ENCODE measurements at regions not wholly inside any gene's neighbourhood (a gene's known extent, or its start where the extent isn't known, plus 50 kb on each side); places are given as distances from the start of the nearest gene placed in this dataset.
"Not testable (repeated sequence)": the region's sequence is repeated elsewhere in the genome, so short reads cannot be mapped to it uniquely, and the experiment has no call there.

DNA sequence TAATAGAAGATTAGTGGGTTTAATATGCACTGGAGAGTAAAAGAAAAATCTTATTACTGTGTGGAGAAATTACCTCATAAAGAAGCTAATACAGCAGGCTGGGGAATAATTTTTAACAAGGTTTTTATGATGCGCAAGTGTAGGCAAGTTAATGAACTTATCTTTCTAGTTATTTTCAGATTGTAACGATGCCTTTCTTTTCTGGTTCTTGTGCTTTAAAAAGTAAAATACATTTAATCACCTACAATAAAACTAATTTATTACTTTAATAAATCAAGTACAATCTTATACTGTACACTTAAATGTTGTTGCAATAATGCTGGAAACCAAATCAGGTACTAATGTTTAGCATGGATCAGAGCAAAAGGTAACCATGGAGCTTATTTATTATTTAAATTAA is 266.6 kb downstream of the ZIC1 start:
- DNase-seq, result no peak

DNA sequence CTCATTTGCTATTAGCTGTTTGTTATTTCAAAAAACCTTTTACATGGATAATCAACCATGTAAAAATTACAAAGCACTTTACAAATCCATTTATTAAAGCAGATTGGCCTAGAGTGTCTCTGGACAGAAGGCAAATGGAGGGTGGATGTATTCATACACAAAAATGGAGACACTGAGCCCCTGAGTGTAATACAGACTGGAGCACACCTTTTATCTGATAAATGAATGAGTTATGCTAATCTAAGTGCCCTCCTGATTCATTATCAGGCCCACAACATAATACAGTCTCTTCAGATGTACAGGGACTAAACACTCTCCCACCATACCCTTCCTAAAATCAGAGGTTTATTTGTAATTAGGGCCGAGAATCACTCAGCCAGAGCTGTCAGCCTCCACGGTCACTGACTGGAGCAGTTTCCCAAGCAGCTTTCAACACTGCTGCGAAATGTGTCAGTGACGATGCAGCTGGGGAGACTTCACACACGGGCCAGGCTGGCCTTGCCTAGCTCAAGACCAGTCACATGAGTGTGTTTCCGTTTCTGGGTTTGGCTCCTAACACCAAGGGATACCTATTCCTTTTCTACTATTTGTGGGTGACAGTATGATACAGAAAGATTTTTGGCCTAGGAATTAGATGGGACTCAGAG is 271.8 kb downstream of the ZIC1 start:
- peak; percentile 34 for DNase-seq

DNA sequence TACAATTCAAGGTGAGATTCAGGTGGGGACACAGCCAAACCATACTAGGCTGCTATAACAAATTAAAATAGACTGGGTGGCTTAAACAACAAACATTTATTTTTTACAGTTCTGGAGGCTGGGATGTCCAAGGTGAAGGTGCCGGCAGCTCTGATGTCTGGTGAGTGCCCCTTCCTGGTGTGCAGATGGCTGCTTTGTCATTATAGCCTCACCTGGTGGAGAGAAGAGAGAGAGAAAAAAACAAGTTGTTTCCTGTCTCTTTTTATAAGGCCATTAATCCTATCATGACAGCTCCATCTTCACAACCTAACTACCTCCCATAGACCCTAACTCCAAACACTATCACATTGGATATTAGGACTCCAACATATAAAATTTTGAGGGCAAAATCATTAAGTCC is 279.7 kb downstream of the ZIC1 start:
- no peak for DNase-seq

DNA sequence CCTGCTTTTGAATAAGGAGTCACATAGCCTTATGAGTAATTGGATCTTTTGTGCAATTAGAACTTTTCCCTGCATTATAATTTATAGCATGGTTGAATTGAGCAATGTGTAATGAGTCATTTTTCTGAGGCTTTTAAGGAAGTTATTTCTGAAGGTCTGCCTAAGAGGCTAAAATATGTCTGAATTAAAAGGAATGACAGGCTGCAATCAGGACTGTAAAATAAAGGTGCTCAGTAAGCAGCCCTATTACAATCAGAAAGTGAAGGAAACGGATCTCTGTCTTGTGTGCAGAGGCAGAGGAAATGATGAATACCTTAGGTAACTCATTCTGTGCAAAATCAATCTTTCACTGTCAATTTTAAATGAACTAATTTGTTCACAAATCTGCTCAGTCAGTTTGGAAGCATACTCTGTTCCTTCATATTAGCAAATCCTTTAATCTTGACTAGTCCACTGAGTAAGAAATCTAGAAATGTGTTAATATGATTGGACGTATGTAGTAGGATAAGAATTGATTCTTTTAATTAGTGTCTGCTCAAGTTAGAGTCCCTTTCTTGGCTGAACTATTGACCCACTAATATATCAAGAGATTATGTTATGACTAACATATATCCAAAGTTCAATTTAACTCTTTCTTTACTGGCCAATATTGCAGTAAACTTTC is 290.1 kb downstream of the ZIC1 start:
- no peak for DNase-seq

DNA sequence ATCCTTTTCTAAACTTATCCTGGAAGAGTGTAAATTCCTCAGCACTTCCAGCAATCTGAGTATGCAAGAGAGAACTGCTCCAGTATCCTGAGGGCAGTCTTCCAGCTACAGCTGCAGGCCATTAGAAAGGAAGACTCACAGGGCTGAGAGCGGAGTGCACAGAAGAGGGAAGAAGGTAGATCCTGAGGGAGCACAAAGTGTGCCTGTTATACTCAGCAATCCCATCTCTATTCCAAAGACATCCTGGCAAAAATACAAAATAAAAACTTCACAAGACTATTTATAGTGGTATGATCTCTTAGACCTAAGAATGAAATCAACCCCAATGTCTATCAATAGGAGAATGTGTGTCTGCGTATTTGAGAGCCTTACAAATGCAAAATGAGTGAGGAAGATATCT is 292.0 kb downstream of the ZIC1 start:
- DNase-seq, result no peak

DNA sequence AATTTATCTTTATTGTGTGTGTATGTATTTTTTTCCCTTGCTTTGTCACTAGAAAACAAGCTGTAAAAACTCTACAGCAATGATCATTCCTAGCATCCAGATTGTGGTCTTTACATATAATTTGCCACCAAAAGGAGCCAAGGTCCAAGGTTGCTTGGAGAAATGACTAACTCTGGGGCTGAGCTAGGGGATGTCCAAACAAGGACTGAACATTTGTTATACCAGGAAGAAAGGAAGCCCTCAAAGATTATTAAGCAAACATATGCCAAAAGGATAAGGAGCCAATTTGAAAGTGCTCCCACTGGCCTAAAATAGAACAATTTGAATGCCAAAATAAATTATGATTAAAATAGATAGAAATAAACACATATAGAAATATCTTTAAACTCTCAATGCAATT is 293.3 kb downstream of the ZIC1 start:
- DNase-seq, result no peak

DNA sequence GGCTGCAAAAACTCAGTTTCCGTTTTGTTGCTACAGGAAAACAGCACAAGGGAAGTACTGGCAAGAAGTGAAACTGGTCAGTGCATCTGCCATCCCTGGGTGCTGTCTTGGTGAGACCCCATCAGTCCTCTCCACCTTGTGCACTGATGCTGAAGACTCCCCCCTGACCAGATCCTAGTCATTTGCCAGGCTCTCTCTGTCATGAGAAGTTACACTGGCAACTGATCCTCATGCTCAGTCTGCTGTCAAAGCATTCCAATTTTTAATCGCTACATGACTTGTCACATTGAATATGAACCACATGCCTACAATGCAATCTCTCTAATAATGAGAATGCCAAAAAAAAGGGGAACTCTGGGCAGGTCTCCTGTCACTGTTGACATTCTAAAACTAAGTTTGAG is 296.5 kb downstream of the ZIC1 start:
- no peak for DNase-seq

DNA sequence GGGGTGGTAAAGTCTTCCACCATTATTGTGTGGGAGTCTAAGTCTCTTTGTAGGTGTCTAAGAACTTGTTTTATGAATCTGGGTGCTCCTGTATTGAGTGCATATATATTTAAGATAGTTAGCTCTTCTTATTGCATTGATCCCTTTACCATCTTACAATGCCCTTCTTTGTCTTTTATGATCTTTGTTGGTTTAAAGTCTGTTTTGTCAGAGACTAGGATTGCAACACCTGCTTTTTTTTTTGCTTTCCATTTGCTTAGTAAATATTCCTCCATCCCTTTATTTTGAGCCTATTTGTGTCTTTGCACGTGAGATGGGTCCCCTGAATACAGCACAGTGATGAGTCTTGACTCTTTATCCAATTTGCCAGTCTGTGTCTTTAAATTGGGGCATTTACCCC is 301.6 kb downstream of the ZIC1 start:
- DNase-seq, result not testable (repeated sequence)

DNA sequence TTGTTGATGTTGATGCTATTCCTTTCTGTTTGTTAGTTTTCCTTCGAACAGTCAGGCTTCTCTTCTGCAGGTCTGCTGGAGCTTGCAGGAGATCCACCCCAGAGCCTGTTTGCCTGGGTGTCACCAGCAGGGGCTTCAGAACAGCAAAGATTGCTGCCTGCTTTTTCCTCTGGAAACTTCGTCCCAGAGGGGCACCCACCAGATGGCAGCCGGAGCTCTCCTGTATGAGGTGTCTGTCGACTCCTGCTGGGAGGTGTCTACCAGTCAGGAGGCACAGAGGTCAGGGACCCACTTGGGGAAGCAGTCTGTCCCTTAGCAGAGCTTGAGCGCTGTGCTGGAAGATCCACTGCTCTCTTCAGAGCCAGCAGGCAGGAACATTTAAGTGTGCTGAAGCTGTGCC is 303.2 kb downstream of the ZIC1 start:
- DNase-seq, result no peak

DNA sequence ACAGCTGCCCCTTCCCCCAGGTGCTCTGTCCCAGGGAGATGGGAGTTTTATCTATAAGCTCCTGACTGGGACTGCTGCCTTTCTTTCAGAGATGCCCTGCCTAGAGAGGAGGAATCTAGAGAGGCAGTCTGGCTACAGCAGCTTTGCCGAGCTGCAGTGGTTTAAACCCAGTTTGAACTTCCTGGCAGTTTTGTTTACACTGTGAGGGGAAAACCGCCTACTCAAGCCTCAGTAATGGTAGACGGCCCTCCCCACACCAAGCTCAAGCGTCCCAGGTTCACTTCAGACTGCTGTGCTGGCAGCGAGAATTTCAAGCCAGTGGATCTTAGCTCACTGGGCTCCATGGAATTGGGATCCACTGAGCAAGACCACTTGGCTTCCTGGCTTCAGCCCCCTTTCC is 303.6 kb downstream of the ZIC1 start:
- not testable (repeated sequence) for DNase-seq

DNA sequence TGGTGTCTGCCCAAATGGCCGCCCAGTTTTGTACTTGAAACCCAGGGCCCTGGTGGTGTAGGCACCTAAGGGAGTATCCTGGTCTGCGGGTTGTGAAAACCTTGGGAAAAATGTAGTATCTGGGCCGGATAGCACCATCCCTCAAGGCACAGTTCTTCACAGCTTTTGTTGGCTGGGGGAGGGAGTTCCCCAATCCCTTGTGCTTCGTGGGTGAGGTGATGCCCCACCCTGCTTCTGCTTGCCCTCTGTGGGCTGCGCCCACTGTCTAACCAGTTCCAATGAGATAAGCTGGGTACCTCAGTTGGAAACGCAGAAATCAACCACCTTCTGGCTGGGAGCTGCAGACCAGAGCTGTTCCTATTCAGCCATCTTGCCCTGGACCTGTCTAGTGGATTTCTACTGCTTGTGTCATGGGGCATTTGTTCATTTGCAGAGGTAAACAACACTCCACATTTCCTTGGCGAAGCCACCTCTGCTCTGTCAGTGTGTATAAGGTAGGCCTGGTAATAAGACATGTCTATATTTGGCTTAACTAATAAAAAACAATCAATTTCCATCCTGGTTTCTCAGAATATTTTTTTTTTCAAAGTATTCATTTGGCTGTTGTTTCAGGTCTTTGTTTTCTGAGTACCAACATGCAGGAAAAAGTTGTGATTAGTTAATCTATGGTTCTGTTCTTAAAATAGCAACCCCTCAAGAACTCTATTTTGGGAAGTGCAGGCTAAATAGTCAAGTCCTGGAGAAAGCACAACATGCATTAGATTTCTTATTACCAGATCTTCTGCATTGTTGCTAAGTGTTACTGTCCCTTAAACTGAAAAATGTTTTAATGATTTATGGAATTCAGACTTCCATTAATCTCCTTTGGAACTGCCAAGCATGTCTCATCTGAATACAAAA is 304.3 kb downstream of the ZIC1 start:
- no peak for DNase-seq

DNA sequence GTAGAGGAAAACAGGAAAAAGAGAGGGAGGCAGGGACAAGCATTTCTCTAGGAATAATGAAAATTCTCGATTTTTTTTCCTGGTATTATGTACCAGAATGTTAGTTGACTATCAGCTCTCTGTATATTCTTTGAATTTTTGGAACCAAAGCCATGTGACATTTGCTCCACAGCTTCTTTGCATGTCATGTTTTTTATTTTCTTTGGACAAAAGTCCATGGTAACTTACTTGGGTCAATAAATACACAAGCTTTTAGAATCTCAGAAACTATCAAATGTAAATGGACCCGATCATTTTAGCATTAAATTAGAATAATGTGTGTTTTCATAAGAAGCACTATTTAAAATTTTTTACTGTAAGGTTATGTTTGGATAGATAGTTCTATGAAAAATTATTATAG is 320.5 kb downstream of the ZIC1 start:
- no peak for DNase-seq

DNA sequence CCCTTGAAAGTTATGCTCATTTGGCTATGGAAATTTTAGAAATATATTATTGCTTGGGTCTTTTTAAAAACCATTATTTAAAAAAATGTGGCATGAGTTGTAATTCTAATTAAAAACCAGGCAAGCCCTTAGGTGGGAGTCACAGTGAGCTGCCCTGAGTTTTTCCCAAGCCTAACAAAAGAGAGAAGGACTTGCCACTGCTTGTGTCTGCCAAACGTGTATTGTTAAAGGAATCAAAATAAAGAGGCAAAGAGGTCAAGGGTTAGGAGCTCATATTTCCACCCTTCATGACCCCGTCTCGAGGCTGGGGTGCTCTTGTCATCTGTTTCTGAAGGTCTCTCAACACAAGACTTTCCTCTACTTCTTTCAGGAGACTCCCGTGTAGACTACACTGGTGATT is 321.1 kb downstream of the ZIC1 start:
- no peak for DNase-seq

DNA sequence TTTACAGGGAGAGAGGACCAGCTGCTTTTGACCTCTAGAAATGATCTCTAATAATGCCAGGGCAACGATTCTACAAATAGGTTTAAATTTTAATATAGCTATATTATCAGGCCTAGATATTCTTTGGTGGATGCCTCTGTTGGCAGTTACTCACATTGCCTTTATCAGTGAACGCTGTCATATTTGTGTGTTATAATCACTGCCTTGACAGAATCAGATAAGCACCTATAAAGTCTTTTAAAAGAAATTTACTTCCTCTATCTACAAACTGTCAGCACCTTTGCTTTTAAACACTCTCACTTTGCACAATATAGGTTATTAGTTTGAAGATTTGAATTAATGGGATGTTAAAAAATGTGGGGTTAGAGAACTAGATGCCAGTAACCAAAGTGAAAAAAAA is 324.1 kb downstream of the ZIC1 start:
- DNase-seq, result no peak

DNA sequence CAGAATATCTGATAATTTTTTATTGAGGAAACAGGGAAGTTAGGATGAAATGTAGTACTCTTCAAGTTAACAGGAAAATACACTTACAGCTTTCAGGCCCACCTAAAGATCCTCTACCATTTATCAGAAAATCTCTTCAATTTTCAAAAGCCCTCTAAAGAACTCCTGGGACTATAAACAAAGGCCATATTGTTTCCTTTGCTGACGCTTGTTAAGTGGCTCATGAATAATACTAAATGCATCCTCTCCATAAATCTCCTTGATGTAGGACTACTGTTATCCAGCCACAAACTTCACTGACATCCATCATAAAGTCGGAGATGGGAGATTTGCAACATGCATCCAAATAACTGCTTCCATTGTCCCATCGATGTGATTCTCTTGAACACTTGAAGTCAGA is 326.5 kb downstream of the ZIC1 start:
- no peak for DNase-seq

DNA sequence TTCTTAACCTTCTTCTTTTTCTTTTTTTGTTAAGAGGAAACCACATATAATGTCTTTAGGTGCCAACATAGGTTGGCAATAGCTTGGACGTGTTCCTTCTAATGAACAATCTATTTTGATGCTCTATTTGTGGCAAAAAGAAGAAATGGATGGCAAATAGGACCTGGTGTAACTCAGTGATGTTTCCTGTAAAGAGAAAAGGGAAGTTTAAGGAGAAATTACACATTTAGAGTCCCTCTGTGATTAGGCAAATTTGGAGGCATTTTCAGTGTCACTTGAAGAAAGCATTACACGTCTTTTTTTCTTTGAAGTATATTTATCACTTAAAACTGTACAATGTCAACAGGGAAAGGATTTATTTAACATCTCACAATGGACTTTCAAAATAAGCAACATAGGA is 327.1 kb downstream of the ZIC1 start:
- no peak for DNase-seq

DNA sequence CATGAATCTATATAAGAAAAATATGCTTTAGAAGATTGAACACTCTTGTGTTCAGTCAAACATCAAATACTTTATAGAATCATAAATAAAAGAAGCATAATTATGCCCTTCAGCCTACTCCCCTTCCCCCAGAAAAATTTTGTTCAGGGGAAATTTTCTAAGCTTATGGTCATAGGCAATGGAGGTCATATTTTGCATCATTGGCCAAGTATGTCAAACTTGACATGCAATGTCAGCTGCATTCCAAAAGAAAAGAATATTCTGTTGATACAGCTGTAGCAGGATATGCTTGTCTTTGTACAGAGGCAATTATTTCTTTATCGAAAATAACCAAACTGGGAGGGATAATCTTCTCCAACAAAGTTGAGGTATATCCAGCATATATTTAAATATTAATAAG is 328.2 kb downstream of the ZIC1 start:
- DNase-seq, result no peak

DNA sequence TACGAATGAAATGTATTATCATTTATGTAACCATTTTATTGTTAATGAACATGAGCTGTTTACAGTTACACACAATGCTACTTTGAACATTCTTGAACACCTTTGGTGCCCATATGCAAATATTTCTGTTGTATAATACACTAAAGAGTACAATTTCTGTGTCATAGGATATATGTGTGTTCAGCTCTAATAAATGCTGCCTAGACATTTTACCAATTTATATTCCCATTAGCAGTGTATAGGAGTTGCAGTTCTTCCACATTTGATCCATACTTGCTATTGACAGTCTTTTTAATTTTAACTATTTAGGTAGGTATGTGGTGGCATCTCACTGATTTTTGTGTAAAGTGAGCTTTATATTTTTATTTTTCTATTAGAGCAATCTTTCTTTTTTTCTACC is 331.8 kb downstream of the ZIC1 start:
- DNase-seq, result no peak

DNA sequence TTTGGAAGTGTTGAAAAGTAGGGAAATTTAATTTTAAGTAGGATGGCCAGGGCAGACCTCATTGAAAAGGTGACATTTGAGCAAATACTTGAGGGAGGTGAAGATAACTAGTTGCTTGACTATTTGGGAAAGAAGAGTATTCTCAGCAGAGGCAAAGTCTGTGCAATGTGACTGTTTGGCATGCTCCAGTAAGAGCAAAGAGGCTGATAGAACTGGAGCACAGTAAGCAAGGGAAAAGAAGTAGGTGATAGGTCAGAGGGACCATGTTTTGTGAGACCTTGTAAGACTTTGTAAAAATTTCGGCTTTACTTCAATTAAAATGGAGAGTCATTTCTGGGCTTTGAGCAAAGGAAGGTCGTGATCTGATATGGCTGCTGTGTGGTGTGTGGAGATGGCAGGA is 335.8 kb downstream of the ZIC1 start:
- DNase-seq, result no peak

DNA sequence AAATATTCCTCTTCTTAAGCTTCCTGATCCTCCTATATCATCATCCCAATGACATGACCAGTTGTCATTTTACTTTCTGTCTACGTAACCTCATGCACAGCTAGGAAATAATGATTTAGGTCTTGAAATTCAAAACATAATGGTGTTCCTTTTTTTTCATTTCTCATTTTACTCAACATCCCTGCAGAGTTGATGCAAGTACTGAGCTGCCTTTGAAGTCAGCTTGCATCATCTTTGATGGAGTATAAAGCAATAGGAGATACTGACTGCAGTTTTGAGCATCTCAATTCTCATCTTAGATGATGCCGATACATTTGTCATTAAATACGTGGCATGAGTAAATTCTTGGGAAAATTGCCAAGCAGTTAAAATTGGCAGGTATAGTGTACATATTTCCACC is 346.1 kb downstream of the ZIC1 start:
- no peak for DNase-seq

DNA sequence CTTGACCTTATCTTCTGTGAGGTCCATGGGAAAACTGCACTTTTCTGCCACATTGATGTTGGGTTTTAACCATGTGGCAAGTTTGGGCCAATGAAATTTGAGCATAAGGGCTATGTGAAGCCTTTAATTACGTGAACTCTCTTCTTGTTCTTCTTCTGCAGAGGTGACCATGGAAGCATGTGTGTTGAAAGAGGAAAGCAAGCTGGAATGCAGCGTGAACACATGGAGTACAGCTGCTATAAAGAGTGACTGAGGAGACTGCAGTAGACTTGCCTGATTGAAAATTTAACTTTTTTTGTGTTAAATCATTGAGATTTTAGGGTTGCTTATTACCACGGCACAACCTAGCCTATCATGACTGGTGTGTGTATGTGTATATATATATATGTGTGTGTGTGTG is 347.3 kb downstream of the ZIC1 start:
- DNase-seq, result no peak

DNA sequence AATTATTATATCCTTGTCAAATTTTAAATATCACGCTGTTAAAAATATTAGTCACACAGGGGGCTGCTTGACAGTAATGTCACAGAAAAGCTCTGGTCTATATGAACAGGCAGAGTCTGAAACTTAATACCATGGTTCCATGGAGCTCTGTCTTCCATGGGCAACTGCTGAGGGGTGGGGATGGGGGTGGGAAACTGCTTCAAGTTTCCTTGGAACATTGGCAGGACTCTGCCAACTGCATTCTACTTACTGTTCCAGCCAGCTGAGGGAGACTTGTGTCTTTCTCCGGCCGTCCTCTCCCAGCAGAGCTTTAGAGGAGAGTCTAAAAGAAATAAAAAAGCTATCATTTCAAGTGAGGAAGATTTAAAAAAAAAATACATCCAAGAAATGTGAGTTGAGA is 348.7 kb downstream of the ZIC1 start:
- DNase-seq, result no peak

DNA sequence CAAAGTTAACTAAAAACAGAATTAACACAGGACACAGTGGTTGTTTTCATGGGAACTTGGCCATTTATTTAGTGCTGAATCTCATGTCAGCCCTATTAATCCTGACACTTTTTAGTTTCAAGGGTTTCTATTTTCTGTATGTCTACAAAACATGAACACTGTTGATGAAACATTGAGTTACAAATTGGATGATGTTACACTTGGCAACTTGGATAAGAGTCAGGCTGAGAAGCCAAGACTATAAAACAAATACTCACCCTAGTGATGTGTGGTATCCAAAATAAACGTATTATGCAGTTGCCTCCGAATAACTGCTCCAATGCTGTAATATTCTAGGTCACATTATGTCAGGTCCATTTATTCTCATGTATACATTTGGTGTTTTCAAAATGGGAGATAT is 349.6 kb downstream of the ZIC1 start:
- DNase-seq, result no peak

DNA sequence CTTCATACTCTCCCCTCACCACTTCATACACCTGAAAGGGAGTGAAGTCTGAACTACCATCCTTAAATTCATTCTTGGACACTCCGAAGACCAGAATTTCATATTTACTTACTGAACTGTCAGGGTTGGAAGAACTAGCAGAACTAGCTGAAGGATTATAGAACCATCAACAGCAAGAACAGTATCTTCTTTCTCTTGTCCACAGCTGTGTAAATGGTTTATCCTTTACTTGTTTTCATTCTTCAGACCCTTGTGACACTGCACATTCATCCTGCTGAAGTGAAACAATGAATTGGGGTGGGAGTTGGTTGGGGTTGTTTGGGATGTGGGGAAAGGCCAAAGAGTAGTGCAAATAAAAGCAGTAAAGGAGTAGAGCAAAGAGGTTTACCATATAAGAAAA is 350.9 kb downstream of the ZIC1 start:
- no peak for DNase-seq

Measured in NCI-H146 (cell line).